ENCODE measurements at regions not wholly inside any gene's neighbourhood (a gene's known extent, or its start where the extent isn't known, plus 50 kb on each side); places are given as distances from the start of the nearest gene placed in this dataset.

GRCh38 chr5:10839916-10840599, 79.0 kb upstream of the DAP start:
- TF ChIP-seq CTCF (IDR thresholded peaks at IDR 0.05) (no peak), POLR2A (IDR thresholded peaks at IDR 0.05) (no peak)

Measured in heart left ventricle (tissue), 13 donors.